ENCODE measurements at regions not wholly inside any gene's neighbourhood (a gene's known extent, or its start where the extent isn't known, plus 50 kb on each side); places are given as distances from the start of the nearest gene placed in this dataset.

GRCh38 chr21:14814282-14814681, 250.5 kb downstream of the NRIP1 start:
- TF ChIP-seq POLR2AphosphoS5 (IDR thresholded peaks at IDR 0.05) (no peak), CTCF (IDR thresholded peaks at IDR 0.05) (no peak)
